ENCODE measurements at regions not wholly inside any gene's neighbourhood (a gene's known extent, or its start where the extent isn't known, plus 50 kb on each side); places are given as distances from the start of the nearest gene placed in this dataset.

GRCh38 chr3:82672966-82673365, 911.5 kb upstream of the GBE1 start:
- Histone ChIP-seq H3K4me3 (ENCODE audit: low read depth, low read length) (no peak overlapping the region), H2AFZ (no peak overlapping the region), H3K4me1 (no peaks in the 10 kb centered on the region), H3K27me3 (ENCODE audit: control insufficient read depth, insufficient read depth, low read length) (no peaks in the 10 kb centered on the region), H3K4me2 (ENCODE audit: low read length) (no peak overlapping the region), H3K36me3 (ENCODE audit: control insufficient read depth, insufficient read depth, low read length) (no peaks in the 10 kb centered on the region), H3K9me3 (ENCODE audit: control insufficient read depth, low read length) (no peaks in the 10 kb centered on the region), H3K79me2 (no peaks in the 10 kb centered on the region), H3K27ac (no peak overlapping the region), H3K9ac (no peak overlapping the region)
- TF ChIP-seq CTCF (IDR thresholded peaks at IDR 0.05): no peak

GRCh38 chr3:82671466-82671865, 910.0 kb upstream of the GBE1 start:
- H3K4me1 ChIP-seq: no peaks in the 10 kb centered on the region
- no peaks in the 10 kb centered on the region for H3K9me3 ChIP-seq (ENCODE audit: control insufficient read depth, low read length)
- no peaks in the 10 kb centered on the region for H3K79me2 ChIP-seq
- H3K27ac ChIP-seq: no peak overlapping the region
- no peaks in the 10 kb centered on the region for H3K27me3 ChIP-seq (ENCODE audit: control insufficient read depth, insufficient read depth, low read length)
- no peak overlapping the region for H3K9ac ChIP-seq
- no peaks in the 10 kb centered on the region for H3K36me3 ChIP-seq (ENCODE audit: control insufficient read depth, insufficient read depth, low read length)
- no peak for TF ChIP-seq CTCF (IDR thresholded peaks at IDR 0.05)
- H3K4me3 ChIP-seq (ENCODE audit: low read depth, low read length): no peak overlapping the region
- no peak overlapping the region for H3K4me2 ChIP-seq (ENCODE audit: low read length)
- H2AFZ ChIP-seq: no peak overlapping the region

- no peaks in the 10 kb centered on the region for H3K4me1 ChIP-seq
- H2AFZ ChIP-seq: no peak overlapping the region
- H3K27me3 ChIP-seq (ENCODE audit: control insufficient read depth, insufficient read depth, low read length): no peaks in the 10 kb centered on the region
- H3K79me2 ChIP-seq: no peaks in the 10 kb centered on the region
- TF ChIP-seq CTCF (IDR thresholded peaks at IDR 0.05): no peak
- no peak overlapping the region for H3K4me3 ChIP-seq (ENCODE audit: low read depth, low read length)
- no peaks in the 10 kb centered on the region for H3K36me3 ChIP-seq (ENCODE audit: control insufficient read depth, insufficient read depth, low read length)
- H3K27ac ChIP-seq: no peak overlapping the region
- no peaks in the 10 kb centered on the region for H3K9me3 ChIP-seq (ENCODE audit: control insufficient read depth, low read length)
- H3K4me2 ChIP-seq (ENCODE audit: low read length): no peak overlapping the region
- no peak overlapping the region for H3K9ac ChIP-seq
Observed at GRCh38 chr3:82654708-82655107, 893.3 kb upstream of the GBE1 start.

- H3K27me3 ChIP-seq (ENCODE audit: control insufficient read depth, insufficient read depth, low read length): no peaks in the 10 kb centered on the region
- H3K9me3 ChIP-seq (ENCODE audit: control insufficient read depth, low read length): no peaks in the 10 kb centered on the region
- TF ChIP-seq CTCF (IDR thresholded peaks at IDR 0.05): no peak
- no peaks in the 10 kb centered on the region for H3K36me3 ChIP-seq (ENCODE audit: control insufficient read depth, insufficient read depth, low read length)
- H2AFZ ChIP-seq: no peak overlapping the region
- no peak overlapping the region for H3K4me3 ChIP-seq (ENCODE audit: low read depth, low read length)
- H3K9ac ChIP-seq: no peak overlapping the region
- no peaks in the 10 kb centered on the region for H3K79me2 ChIP-seq
- no peak overlapping the region for H3K4me2 ChIP-seq (ENCODE audit: low read length)
- H3K4me1 ChIP-seq: no peaks in the 10 kb centered on the region
- H3K27ac ChIP-seq: no peak overlapping the region
Observed at GRCh38 chr3:82643948-82644347, 882.5 kb upstream of the GBE1 start.

- Histone ChIP-seq H3K9ac (no peak overlapping the region), H3K79me2 (no peaks in the 10 kb centered on the region), H3K4me1 (no peaks in the 10 kb centered on the region), H3K27me3 (ENCODE audit: control insufficient read depth, insufficient read depth, low read length) (no peaks in the 10 kb centered on the region), H2AFZ (no peak overlapping the region), H3K36me3 (ENCODE audit: control insufficient read depth, insufficient read depth, low read length) (no peaks in the 10 kb centered on the region), H3K4me3 (ENCODE audit: low read depth, low read length) (no peak overlapping the region), H3K9me3 (ENCODE audit: control insufficient read depth, low read length) (no peaks in the 10 kb centered on the region), H3K27ac (no peak overlapping the region), H3K4me2 (ENCODE audit: low read length) (no peak overlapping the region)
- no peak for TF ChIP-seq CTCF (IDR thresholded peaks at IDR 0.05)
Observed at GRCh38 chr3:82641701-82642100, 880.3 kb upstream of the GBE1 start.
